Small intestine (tissue), 7 donors: ENCODE measurements at regions not wholly inside any gene's neighbourhood (a gene's known extent, or its start where the extent isn't known, plus 50 kb on each side); places are given as distances from the start of the nearest gene placed in this dataset.

Source experiments
- DNase-seq, 2 donors: peaks; one replicate each; pipeline versions ENCODE4 v3.0.0 to v3.0.0-alpha.2; 2013
- FAIRE-seq: peaks from 2 replicates; lab custom pipeline; 2012; peaks lifted over from hg19 to GRCh38; lab: Jason Lieb, UNC
- H3K27ac ChIP-seq, 3 donors: one replicate each; pipeline ENCODE4 v1.5.1; 2013; ENCODE audit warnings: low read length in 2 of 3, mild to moderate bottlenecking in 2 of 3, control low read depth in 1 of 3, inconsistent platforms in 1 of 3, low read depth in 1 of 3, moderate library complexity in 1 of 3
- H3K27me3 ChIP-seq, 3 donors: one replicate each; pipeline ENCODE4 v1.6.1; 2013; ENCODE audit warnings: low read length in 3 of 3, inconsistent platforms in 1 of 3; ENCODE audit not compliant: control insufficient read depth in 3 of 3, insufficient read depth in 3 of 3
- H3K36me3 ChIP-seq, 3 donors: one replicate each; pipeline ENCODE4 v1.6.1; 2013; ENCODE audit warnings: low read length in 3 of 3, inconsistent platforms in 1 of 3, low read depth in 1 of 3, mild to moderate bottlenecking in 1 of 3, moderate library complexity in 1 of 3; ENCODE audit not compliant: control insufficient read depth in 3 of 3, insufficient read depth in 2 of 3
- H3K4me1 ChIP-seq, 3 donors: one replicate each; pipeline ENCODE4 v1.6.1; 2013; ENCODE audit warnings: low read length in 2 of 3, inconsistent platforms in 1 of 3, low read depth in 1 of 3, mild to moderate bottlenecking in 1 of 3, moderate library complexity in 1 of 3; ENCODE audit not compliant: control insufficient read depth in 3 of 3, insufficient read depth in 2 of 3
- H3K4me3 ChIP-seq, 3 donors: one replicate each; pipeline ENCODE4 v1.5.1; 2013; ENCODE audit warnings: low read length in 3 of 3, control low read depth in 1 of 3, inconsistent platforms in 1 of 3, low read depth in 1 of 3, mild to moderate bottlenecking in 1 of 3, moderate library complexity in 1 of 3
- H3K9me3 ChIP-seq, 2 donors: one replicate each; pipeline ENCODE4 v1.6.1; 2013; ENCODE audit warnings: low read depth in 1 of 2, low read length in 1 of 2; ENCODE audit not compliant: control insufficient read depth in 2 of 2, insufficient read depth in 1 of 2
- WGBS, 3 donors: extraction: QIAGEN DNeasy Blood & Tissue Kit; methylation state at CpG; one replicate each; pipeline ENCODE4 v1.1.7; 2013; 5-methylcytosine and 5-hydroxymethylcytosine counted together
- donor health status: healthy with polysubstance abuse.
- donor health status: control.
- donor health status: control.
- donor health status: Bipolar disorder and iron deficiency.
- donor health status: healthy.

- peak overlapping the region in 1 of 3 donors; percentile 61 for H3K27ac ChIP-seq
- no peak overlapping the region for H3K4me3 ChIP-seq
- no peaks in the 10 kb centered on the region for H3K27me3 ChIP-seq
- H3K36me3 ChIP-seq, result no peaks in the 10 kb centered on the region
- DNase-seq (peak; percentile 67 to 93), FAIRE-seq (peak; percentile 94)
- H3K4me1 ChIP-seq, result peaks cover 5 to 19% (median 9%) of the 10 kb centered on the region in 3 donors
- H3K9me3 ChIP-seq, result peaks cover 0 to 4% of the 10 kb centered on the region in 2 donors
Observed at GRCh38 chr6:137690034-137690433, 177.0 kb upstream of the TNFAIP3 start.

GRCh38 chr6:137690721-137691120 is 176.3 kb upstream of the TNFAIP3 start:
- no peak for FAIRE-seq
- Histone ChIP-seq H3K4me3 (no peak overlapping the region), H3K9me3 (peaks cover 0 to 4% of the 10 kb centered on the region in 2 donors), H3K4me1 (peaks cover 5 to 21% (median 9%) of the 10 kb centered on the region in 3 donors), H3K27ac (peak overlapping the region in 1 of 3 donors; percentile 61), H3K27me3 (no peaks in the 10 kb centered on the region), H3K36me3 (no peaks in the 10 kb centered on the region)
- DNase-seq, result peak in 1 of 2 donors; percentile 72
- 20 to 79% (median 45%) methylated on average over 1 of the region's 1 CpG for WGBS, 3 donors

GRCh38 chr6:137692308-137692707 is 174.8 kb upstream of the TNFAIP3 start:
- DNase-seq (no peak), FAIRE-seq (no peak)
- H3K27ac ChIP-seq, result no peak overlapping the region
- no peaks in the 10 kb centered on the region for H3K27me3 ChIP-seq
- 80 to 92% (median 82%) methylated on average over 3 of the region's 3 CpGs for WGBS, 3 donors
- no peak overlapping the region for H3K4me3 ChIP-seq
- H3K9me3 ChIP-seq, result peaks cover 0 to 4% of the 10 kb centered on the region in 2 donors
- no peaks in the 10 kb centered on the region for H3K36me3 ChIP-seq
- H3K4me1 ChIP-seq, result peaks cover 3 to 33% (median 10%) of the 10 kb centered on the region in 3 donors

GRCh38 chr6:137692806-137693205 is 174.3 kb upstream of the TNFAIP3 start:
- no peaks in the 10 kb centered on the region for H3K27me3 ChIP-seq
- FAIRE-seq, result no peak

GRCh38 chr6:137693711-137694110 is 173.3 kb upstream of the TNFAIP3 start:
- H3K9me3 ChIP-seq, result peaks cover 0 to 4% of the 10 kb centered on the region in 2 donors
- H3K27ac ChIP-seq, result no peak overlapping the region
- no peak overlapping the region for H3K4me3 ChIP-seq
- 74 to 85% (median 84%) methylated on average over 1 of the region's 1 CpG for WGBS, 3 donors
- H3K36me3 ChIP-seq, result no peaks in the 10 kb centered on the region
- H3K4me1 ChIP-seq, result peaks cover 3 to 38% (median 11%) of the 10 kb centered on the region in 3 donors
- DNase-seq, result no peak
- FAIRE-seq, result no peak
- no peaks in the 10 kb centered on the region for H3K27me3 ChIP-seq

More at GRCh38 chr6:137692806-137693205, 174.3 kb upstream of the TNFAIP3 start:
- Histone ChIP-seq H3K4me3 (no peak overlapping the region), H3K9me3 (peaks cover 0 to 4% of the 10 kb centered on the region in 2 donors), H3K36me3 (no peaks in the 10 kb centered on the region), H3K27ac (no peak overlapping the region), H3K4me1 (peaks cover 3 to 36% (median 11%) of the 10 kb centered on the region in 3 donors)
- DNase-seq, result no peak

GRCh38 chr6:137696765-137697164 is 170.3 kb upstream of the TNFAIP3 start:
- Histone ChIP-seq H3K27ac (peak overlapping the region in 1 of 3 donors; percentile 80), H3K4me3 (no peak overlapping the region), H3K4me1 (peaks cover 0 to 19% (median 6%) of the 10 kb centered on the region in 3 donors), H3K27me3 (no peaks in the 10 kb centered on the region), H3K9me3 (no peaks in the 10 kb centered on the region), H3K36me3 (no peaks in the 10 kb centered on the region)
- 91 to 95% (median 92%) methylated on average over 4 of the region's 4 CpGs for WGBS, 3 donors
- FAIRE-seq (no peak), DNase-seq (no peak)

- WGBS, 3 donors, result 12 to 25% (median 24%) methylated on average over 2 of the region's 2 CpGs
- peak; percentile 74 to 77 for DNase-seq
- H3K27ac ChIP-seq, result peak overlapping the region; percentile 22 to 80 (median 52)
- no peak overlapping the region for H3K4me3 ChIP-seq
- FAIRE-seq, result no peak
- no peaks in the 10 kb centered on the region for H3K27me3 ChIP-seq
- no peaks in the 10 kb centered on the region for H3K36me3 ChIP-seq
- peaks cover 0 to 19% (median 6%) of the 10 kb centered on the region in 3 donors for H3K4me1 ChIP-seq
- no peaks in the 10 kb centered on the region for H3K9me3 ChIP-seq
Observed at GRCh38 chr6:137697267-137697938, 169.7 kb upstream of the TNFAIP3 start.

DNA sequence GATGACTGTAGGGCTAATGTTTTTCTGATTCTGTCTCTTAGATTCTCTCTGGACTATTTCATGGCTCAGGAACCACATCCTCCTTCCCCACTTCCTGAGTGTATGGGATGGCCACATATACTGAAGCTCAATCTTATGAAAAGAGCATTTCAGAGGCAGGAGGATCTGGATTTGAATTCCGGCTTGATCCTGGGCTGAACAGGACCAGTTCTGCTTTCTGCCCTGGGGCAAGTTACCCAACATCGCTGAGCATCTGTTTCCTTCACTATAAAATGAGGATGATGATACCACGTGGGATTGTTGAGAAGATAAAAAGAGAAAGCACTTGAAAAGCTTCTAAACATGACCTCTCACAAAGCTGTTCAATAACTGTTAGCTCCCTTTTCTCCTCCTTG is 168.4 kb upstream of the TNFAIP3 start:
- Histone ChIP-seq H3K27ac (peak overlapping the region in 1 of 3 donors; percentile 57), H3K36me3 (no peaks in the 10 kb centered on the region), H3K4me1 (peaks cover 0 to 19% (median 6%) of the 10 kb centered on the region in 3 donors), H3K27me3 (no peaks in the 10 kb centered on the region), H3K9me3 (no peaks in the 10 kb centered on the region), H3K4me3 (no peak overlapping the region)
- DNase-seq (no peak), FAIRE-seq (no peak)
- 49 to 56% (median 55%) methylated on average over 3 of the region's 3 CpGs for WGBS, 3 donors
